ENCODE measurements at regions not wholly inside any gene's neighbourhood (a gene's known extent, or its start where the extent isn't known, plus 50 kb on each side); places are given as distances from the start of the nearest gene placed in this dataset.

- no peak for DNase-seq (ENCODE audit: low spot score)
- Histone ChIP-seq H3K27ac (no peak overlapping the region), H3K4me3 (no peak overlapping the region)
- no peak for TF ChIP-seq CTCF (IDR thresholded peaks at IDR 0.05)
Observed at GRCh38 chr2:195300631-195301030, 356.4 kb upstream of the SLC39A10 start.

GRCh38 chr2:195299600-195299999 is 357.4 kb upstream of the SLC39A10 start:
- TF ChIP-seq CTCF (IDR thresholded peaks at IDR 0.05): no peak
- Histone ChIP-seq H3K4me3 (no peak overlapping the region), H3K27ac (no peak overlapping the region)
- no peak for DNase-seq (ENCODE audit: low spot score)

GRCh38 chr2:195296490-195296889 is 360.5 kb upstream of the SLC39A10 start:
- H3K27ac ChIP-seq: no peak overlapping the region
- no peak for DNase-seq (ENCODE audit: low spot score)
- no peak overlapping the region for H3K4me3 ChIP-seq
- no peak for TF ChIP-seq CTCF (IDR thresholded peaks at IDR 0.05)

DNA sequence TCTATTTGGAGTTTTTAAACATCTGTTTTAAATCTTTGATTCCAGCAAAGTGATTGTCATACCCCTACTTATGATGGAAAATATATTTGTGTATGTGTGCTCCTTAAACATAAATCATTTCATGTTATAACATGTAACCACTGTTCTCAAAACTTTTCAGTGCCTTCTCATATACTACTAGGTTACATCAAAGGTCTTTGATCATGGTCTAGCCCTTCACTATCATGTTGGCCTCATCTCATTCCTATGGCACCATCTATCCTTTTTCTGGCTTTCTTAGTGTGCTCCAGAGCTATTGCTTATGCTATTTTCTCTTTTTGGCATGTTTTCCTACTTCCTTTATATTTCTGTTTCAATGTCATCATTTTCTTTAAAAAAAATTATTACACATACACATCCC is 367.9 kb upstream of the SLC39A10 start:
- Histone ChIP-seq H3K4me3 (no peak overlapping the region), H3K27ac (no peak overlapping the region)
- no peak for TF ChIP-seq CTCF (IDR thresholded peaks at IDR 0.05)
- DNase-seq (ENCODE audit: low spot score): no peak

- no peak for DNase-seq (ENCODE audit: low spot score)
- H3K27ac ChIP-seq: no peak overlapping the region
- no peak overlapping the region for H3K4me3 ChIP-seq
- TF ChIP-seq CTCF (IDR thresholded peaks at IDR 0.05): no peak
Observed at GRCh38 chr2:195279840-195280427, 377.1 kb upstream of the SLC39A10 start.

DNA sequence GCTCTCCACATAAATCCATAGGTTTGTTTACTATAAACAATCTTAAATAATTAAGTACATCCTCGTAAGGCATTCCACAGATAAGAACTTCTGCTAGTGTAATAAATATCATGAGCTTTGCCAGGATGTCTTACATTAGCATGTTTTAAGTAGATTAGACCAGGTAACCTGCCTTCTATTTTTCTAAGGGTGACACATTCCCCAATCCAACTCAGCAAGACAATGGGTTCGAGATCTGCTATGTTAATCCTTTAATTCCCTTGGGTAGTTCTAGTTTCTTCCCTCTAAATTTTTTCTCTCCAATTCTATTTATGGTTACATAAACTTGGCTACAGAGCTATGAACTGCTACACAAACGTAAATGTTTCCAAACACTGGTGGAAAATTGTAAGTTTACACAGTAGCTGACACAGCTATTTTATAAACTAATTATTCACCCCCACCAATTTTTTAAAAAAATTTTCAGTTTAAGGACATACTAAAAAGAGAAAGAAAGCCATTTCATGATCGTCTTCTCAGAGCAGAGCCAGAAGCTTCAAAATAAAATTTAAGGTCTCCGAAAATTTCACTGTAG is 386.5 kb upstream of the SLC39A10 start:
- Histone ChIP-seq H3K4me3 (no peak overlapping the region), H3K27ac (no peak overlapping the region)
- DNase-seq (ENCODE audit: low spot score): no peak
- TF ChIP-seq CTCF (IDR thresholded peaks at IDR 0.05): no peak

DNA sequence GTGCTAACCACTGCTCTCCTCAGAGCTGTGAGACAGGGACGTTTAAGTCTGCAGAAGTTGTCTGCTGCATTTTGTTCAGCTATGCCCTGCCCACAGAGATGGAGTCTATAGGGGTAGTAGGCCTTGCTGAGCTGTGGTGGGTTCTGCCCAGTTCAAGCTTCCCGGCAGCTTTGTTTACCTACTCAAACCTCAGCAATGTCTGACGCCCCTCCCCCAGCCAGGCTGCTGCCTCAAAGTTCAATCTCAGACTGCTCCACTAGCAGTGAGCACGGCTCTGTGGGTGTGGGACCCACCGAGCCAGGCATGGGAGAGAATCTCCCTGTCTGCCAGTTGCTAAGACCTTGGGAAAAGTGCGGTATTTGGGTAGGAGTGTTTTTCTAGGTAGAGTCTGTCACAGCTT is 387.8 kb upstream of the SLC39A10 start:
- H3K27ac ChIP-seq: no peak overlapping the region
- no peak for DNase-seq (ENCODE audit: low spot score)
- TF ChIP-seq CTCF (IDR thresholded peaks at IDR 0.05): no peak
- H3K4me3 ChIP-seq: no peak overlapping the region
